GM23338 (cell line): ENCODE measurements at regions not wholly inside any gene's neighbourhood (a gene's known extent, or its start where the extent isn't known, plus 50 kb on each side); places are given as distances from the start of the nearest gene placed in this dataset.

ENCODE experiments used
- ATAC-seq: fragments of 200-7000 bp; cut with Tn5 transposase; 3 replicates; pipeline ENCODE4 v1.9.1; 2020
- DNase-seq: peaks from one replicate; pipeline ENCODE4 v3.0.0-alpha.2; 2015; ENCODE audit warnings: low spot score
- H2AFZ ChIP-seq: fragments of 200-600 bp; sonication (generic); 2 replicates; pipeline ENCODE4 v1.8.0; 2016; ENCODE audit warnings: antibody characterized with exemption, mild to moderate bottlenecking, moderate library complexity
- H3F3A ChIP-seq: fragments of 200-600 bp; sonication (generic); replicated peaks from 2 replicates; pipeline ENCODE4 v1.8.0; 2017; ENCODE audit warnings: antibody characterized with exemption, mixed run types, low read depth
- H3K27ac ChIP-seq: fragments of 200-600 bp; sonication (generic); 2 replicates; pipeline ENCODE4 v1.6.1; 2016; ENCODE audit warnings: low read depth
- H3K27me3 ChIP-seq: fragments of 200-600 bp; sonication (generic); 2 replicates; pipeline ENCODE4 v1.8.0; 2016; ENCODE audit warnings: mild to moderate bottlenecking, mixed run types, moderate library complexity; ENCODE audit not compliant: insufficient read depth
- H3K36me3 ChIP-seq: fragments of 200-600 bp; sonication (generic); 2 replicates; pipeline ENCODE4 v1.8.0; 2016; ENCODE audit warnings: mild to moderate bottlenecking; ENCODE audit not compliant: insufficient read depth
- H3K4me1 ChIP-seq: fragments of 200-600 bp; sonication (generic); 2 replicates; pipeline ENCODE4 v1.8.0; 2016; ENCODE audit warnings: mild to moderate bottlenecking, moderate library complexity; ENCODE audit not compliant: insufficient read depth
- H3K4me2 ChIP-seq: fragments of 200-600 bp; sonication (generic); 2 replicates; pipeline ENCODE4 v1.7.1; 2017; ENCODE audit warnings: mixed run types
- H3K4me3 ChIP-seq: fragments of 200-600 bp; sonication (generic); 2 replicates; pipeline ENCODE4 v1.6.1; 2016; ENCODE audit warnings: mixed run types
- H3K79me2 ChIP-seq: fragments of 200-600 bp; sonication (generic); replicated peaks from 2 replicates; pipeline ENCODE4 v1.8.0; 2017; ENCODE audit warnings: mild to moderate bottlenecking; ENCODE audit not compliant: insufficient read depth
- H3K9me2 ChIP-seq: fragments of 200-600 bp; sonication (generic); 2 replicates; pipeline ENCODE4 v1.8.0; 2017; ENCODE audit not compliant: insufficient read depth
- H4K20me1 ChIP-seq: fragments of 200-600 bp; sonication (generic); replicated peaks from 2 replicates; pipeline ENCODE4 v1.8.0; 2017; ENCODE audit warnings: mild to moderate bottlenecking; ENCODE audit not compliant: insufficient read depth
- H3K27ac Mint-ChIP-seq: 2 replicates; pipeline ENCODE4 v1.8.0; 2020; ENCODE audit warnings: inconsistent platforms, mild to moderate bottlenecking, moderate library complexity, mixed read lengths
- H3K27me3 Mint-ChIP-seq: 3 replicates; pipeline ENCODE4 v1.8.0; 2022; ENCODE audit warnings: low read depth, mild to moderate bottlenecking, moderate library complexity, mixed read lengths, inconsistent platforms; ENCODE audit not compliant: insufficient read depth, poor library complexity
- H3K36me3 Mint-ChIP-seq: 3 replicates; pipeline ENCODE4 v1.8.0; 2021; ENCODE audit warnings: low read depth, mild to moderate bottlenecking, inconsistent platforms, moderate library complexity, mixed read lengths
- H3K4me1 Mint-ChIP-seq: 3 replicates; pipeline ENCODE4 v1.8.0; 2020; ENCODE audit warnings: mild to moderate bottlenecking, inconsistent platforms, mixed read lengths
- H3K4me3 Mint-ChIP-seq: 3 replicates; pipeline ENCODE4 v1.8.0; 2021; ENCODE audit warnings: moderate library complexity, mild to moderate bottlenecking, inconsistent platforms, mixed read lengths
- H3K9me3 Mint-ChIP-seq: 3 replicates; pipeline ENCODE4 v1.8.0; 2020; ENCODE audit warnings: moderate library complexity, mild to moderate bottlenecking, inconsistent platforms, mixed read lengths
- CREB1 ChIP-seq: fragments of 250-450 bp; sonication (Bioruptor Pico); IDR thresholded peaks from 2 replicates; pipeline ENCODE4 v1.5.0; 2020; ENCODE audit warnings: low read depth, mild to moderate bottlenecking, moderate library complexity
- CTCF ChIP-seq, 2 experiments: fragments of 200-600 bp in 1 of 2; sonication (generic) in 1 of 2; conservative IDR thresholded peaks; 2 replicates each; pipeline versions ENCODE4 v1.5.1 to v1.6.1; 2016 to 2017; ENCODE audit warnings: antibody characterized with exemption in 2 of 2, low read depth in 2 of 2, mild to moderate bottlenecking in 2 of 2, moderate library complexity in 1 of 2
- EZH2phosphoT487 ChIP-seq: fragments of 200-600 bp; sonication (generic); IDR thresholded peaks from one replicate; pipeline ENCODE4 v1.8.1; 2018; ENCODE audit warnings: antibody characterized with exemption; ENCODE audit not compliant: unreplicated experiment
- JUNB ChIP-seq: IDR thresholded peaks from one replicate; pipeline ENCODE4 v1.6.1; 2016; ENCODE audit warnings: antibody characterized with exemption; ENCODE audit not compliant: unreplicated experiment
- NANOG ChIP-seq: IDR thresholded peaks from 2 replicates; pipeline ENCODE4 v1.6.1; 2016; ENCODE audit warnings: antibody characterized with exemption, borderline replicate concordance
- POLR2AphosphoS5 ChIP-seq: IDR thresholded peaks from 2 replicates; pipeline ENCODE4 v1.6.1; 2016; ENCODE audit warnings: antibody characterized with exemption, low read depth
- REST ChIP-seq: IDR thresholded peaks from one replicate; pipeline ENCODE4 v1.6.1; 2018; ENCODE audit warnings: antibody characterized with exemption; ENCODE audit not compliant: unreplicated experiment
- STAT1 ChIP-seq: IDR thresholded peaks from one replicate; pipeline ENCODE4 v1.6.1; 2016; ENCODE audit warnings: antibody characterized with exemption; ENCODE audit not compliant: unreplicated experiment
- ZNF462 ChIP-seq: fragments of 250-450 bp; sonication (Bioruptor Pico); IDR thresholded peaks from 2 replicates; pipeline ENCODE4 v1.5.0; 2020; ENCODE audit warnings: mild to moderate bottlenecking, moderate library complexity

- ATAC-seq = no peak
- H3K9me3 Mint-ChIP-seq = no peaks in the 10 kb centered on the region; the same call in 2 of the 3 replicates
Measured at GRCh38 chr5:8628521-8628920, 759.6 kb downstream of the MTRR start.

More at GRCh38 chr5:8628521-8628920, 759.6 kb downstream of the MTRR start:
- H3F3A ChIP-seq = no peaks in the 10 kb centered on the region
- H4K20me1 ChIP-seq = no peaks in the 10 kb centered on the region
- DNase-seq = no peak
- H3K4me3 ChIP-seq = no peak overlapping the region
- no peak overlapping the region for H2AFZ ChIP-seq
- H3K27ac ChIP-seq = no peak overlapping the region
- peaks cover 4% of the 10 kb centered on the region for H3K27me3 Mint-ChIP-seq
- H3K36me3 Mint-ChIP-seq = no peaks in the 10 kb centered on the region
- H3K9me2 ChIP-seq = no peaks in the 10 kb centered on the region; the same call in 1 of the 2 replicates
- peaks cover 4% of the 10 kb centered on the region for H3K4me1 Mint-ChIP-seq
- no peaks in the 10 kb centered on the region for H3K36me3 ChIP-seq
- TF ChIP-seq NANOG = no peak
- TF ChIP-seq CTCF (conservative IDR thresholded peaks at IDR 0.05; ENCODE audit: low read depth in 2 of 2) = no peak
- no peak for TF ChIP-seq EZH2phosphoT487
- no peak for TF ChIP-seq ZNF462 (CRISPR knock-in tag)
- no peak for TF ChIP-seq JUNB
- no peak for TF ChIP-seq STAT1
- TF ChIP-seq CREB1 = no peak
- TF ChIP-seq POLR2AphosphoS5 = no peak
- no peak for TF ChIP-seq REST
- H3K27me3 ChIP-seq = no peaks in the 10 kb centered on the region
- H3K4me2 ChIP-seq = no peak overlapping the region
- no peak overlapping the region for H3K4me3 Mint-ChIP-seq
- H3K4me1 ChIP-seq = no peaks in the 10 kb centered on the region
- H3K27ac Mint-ChIP-seq = no peak overlapping the region
- no peaks in the 10 kb centered on the region for H3K79me2 ChIP-seq
